Nephron (organoid): ENCODE measurements at regions not wholly inside any gene's neighbourhood (a gene's known extent, or its start where the extent isn't known, plus 50 kb on each side); places are given as distances from the start of the nearest gene placed in this dataset.

Experiments
- H3K27ac Mint-ChIP-seq, 3 experiments: 2 replicates each; pipeline ENCODE4 v1.8.0; 2020; ENCODE audit warnings: mixed read lengths in 3 of 3, mild to moderate bottlenecking in 2 of 3, moderate library complexity in 1 of 3
- H3K27me3 Mint-ChIP-seq: 2 replicates; pipeline ENCODE4 v1.8.0; 2021; ENCODE audit warnings: low read depth, mild to moderate bottlenecking, moderate library complexity, mixed read lengths
- H3K36me3 Mint-ChIP-seq: 2 replicates; pipeline ENCODE4 v1.8.0; 2020; ENCODE audit warnings: low read depth, mixed read lengths
- H3K4me1 Mint-ChIP-seq: 2 replicates; pipeline ENCODE4 v1.8.0; 2020; ENCODE audit warnings: mixed read lengths
- H3K4me3 Mint-ChIP-seq, 3 experiments: 2 replicates each; pipeline ENCODE4 v1.8.0; 2020; ENCODE audit warnings: mild to moderate bottlenecking in 3 of 3, mixed read lengths in 3 of 3, moderate library complexity in 2 of 3
- H3K9me3 Mint-ChIP-seq: 2 replicates; pipeline ENCODE4 v1.8.0; 2020; ENCODE audit warnings: mixed read lengths
- CTCF ChIP-seq, 3 experiments: fragments of 200-600 bp; sonication (generic); IDR thresholded peaks; one replicate each; pipeline ENCODE4 v1.5.0; 2021; ENCODE audit warnings: antibody characterized with exemption in 3 of 3; ENCODE audit not compliant: unreplicated experiment in 3 of 3

- peaks cover 13% of the 10 kb centered on the region for H3K27me3 Mint-ChIP-seq
- TF ChIP-seq CTCF (IDR thresholded peaks at IDR 0.05; ENCODE audit: unreplicated experiment in 3 of 3), result no peak
- no peak overlapping the region for H3K4me3 Mint-ChIP-seq
- no peak overlapping the region for H3K27ac Mint-ChIP-seq
- no peaks in the 10 kb centered on the region for H3K36me3 Mint-ChIP-seq
- peaks cover 27% of the 10 kb centered on the region for H3K4me1 Mint-ChIP-seq
- no peaks in the 10 kb centered on the region for H3K9me3 Mint-ChIP-seq
Observed at GRCh38 chr6:4364711-4365110, 229.3 kb upstream of the ECI2 start.

DNA sequence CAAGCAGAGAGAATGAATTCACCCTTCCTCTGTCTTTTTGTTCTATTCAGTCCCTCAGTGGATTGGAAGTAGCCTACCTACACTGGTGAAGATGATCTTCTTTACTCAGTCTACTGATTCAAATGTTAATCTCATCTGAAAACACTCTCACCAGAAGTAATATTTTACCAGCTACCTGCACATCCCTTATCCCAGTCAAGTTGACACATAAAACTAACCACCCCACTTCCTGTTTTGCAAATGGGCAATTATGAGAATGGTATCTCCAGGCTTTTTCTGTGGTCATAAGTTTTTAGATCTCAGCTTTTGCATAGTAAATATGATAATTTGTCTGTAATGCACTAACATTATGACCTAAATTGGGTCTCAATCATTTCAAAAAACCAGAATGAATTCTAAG is 228.8 kb upstream of the ECI2 start:
- H3K27ac Mint-ChIP-seq, result no peak overlapping the region

DNA sequence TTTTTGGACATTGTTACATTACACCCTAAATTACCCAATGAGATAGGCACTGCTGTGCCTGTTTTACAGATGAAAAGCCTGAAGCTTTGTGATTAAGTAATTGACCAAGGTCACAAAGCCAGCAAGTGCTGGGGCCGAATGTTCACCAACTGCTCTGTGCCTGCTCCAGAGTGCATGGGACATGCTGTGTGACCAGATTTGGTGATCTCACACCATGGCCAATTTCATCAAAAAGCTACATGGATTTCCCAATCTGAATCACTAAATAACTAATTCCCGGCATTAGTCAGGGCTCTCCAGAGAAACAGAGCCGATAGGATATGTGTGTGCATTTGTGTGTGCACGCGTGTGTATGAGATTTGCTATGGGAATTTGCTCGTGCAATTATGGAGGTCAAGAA is 228.3 kb upstream of the ECI2 start:
- Mint-ChIP-seq H3K27me3 (peaks cover 4% of the 10 kb centered on the region), H3K9me3 (no peaks in the 10 kb centered on the region)

More for the DNA sequence above, 228.8 kb upstream of the ECI2 start:
- Mint-ChIP-seq H3K36me3 (no peaks in the 10 kb centered on the region), H3K27me3 (peaks cover 8% of the 10 kb centered on the region), H3K4me3 (no peak overlapping the region), H3K4me1 (peaks cover 27% of the 10 kb centered on the region), H3K9me3 (no peaks in the 10 kb centered on the region)
- TF ChIP-seq CTCF (IDR thresholded peaks at IDR 0.05; ENCODE audit: unreplicated experiment in 3 of 3), result no peak

GRCh38 chr6:4362326-4362725 is 227.0 kb upstream of the ECI2 start:
- no peak overlapping the region for H3K4me3 Mint-ChIP-seq
- peaks cover 23% of the 10 kb centered on the region for H3K4me1 Mint-ChIP-seq

More for the DNA sequence above, 228.3 kb upstream of the ECI2 start:
- Mint-ChIP-seq H3K4me3 (no peak overlapping the region), H3K27ac (no peak overlapping the region), H3K36me3 (no peaks in the 10 kb centered on the region), H3K4me1 (peaks cover 27% of the 10 kb centered on the region)
- no peak for TF ChIP-seq CTCF (IDR thresholded peaks at IDR 0.05; ENCODE audit: unreplicated experiment in 3 of 3)

GRCh38 chr6:4360920-4361319 is 225.5 kb upstream of the ECI2 start:
- H3K4me3 Mint-ChIP-seq, result no peak overlapping the region
- H3K9me3 Mint-ChIP-seq, result peaks cover 2% of the 10 kb centered on the region
- TF ChIP-seq CTCF (IDR thresholded peaks at IDR 0.05; ENCODE audit: unreplicated experiment in 3 of 3), result no peak
- no peaks in the 10 kb centered on the region for H3K36me3 Mint-ChIP-seq
- no peak overlapping the region for H3K27ac Mint-ChIP-seq
- H3K4me1 Mint-ChIP-seq, result peaks cover 22% of the 10 kb centered on the region
- no peaks in the 10 kb centered on the region for H3K27me3 Mint-ChIP-seq

More at GRCh38 chr6:4362326-4362725, 227.0 kb upstream of the ECI2 start:
- TF ChIP-seq CTCF (IDR thresholded peaks at IDR 0.05; ENCODE audit: unreplicated experiment in 3 of 3), result no peak
- Mint-ChIP-seq H3K9me3 (no peaks in the 10 kb centered on the region), H3K27ac (no peak overlapping the region), H3K27me3 (peaks cover under 1% of the 10 kb centered on the region), H3K36me3 (no peaks in the 10 kb centered on the region)

GRCh38 chr6:4359108-4359730 is 223.8 kb upstream of the ECI2 start:
- Mint-ChIP-seq H3K36me3 (no peaks in the 10 kb centered on the region), H3K4me1 (peaks cover 17% of the 10 kb centered on the region), H3K4me3 (no peak overlapping the region), H3K27ac (peak overlapping the region; percentile 24 to 56 (median 47)), H3K9me3 (peaks cover 3% of the 10 kb centered on the region), H3K27me3 (no peaks in the 10 kb centered on the region)
- no peak for TF ChIP-seq CTCF (IDR thresholded peaks at IDR 0.05; ENCODE audit: unreplicated experiment in 3 of 3)
